Liver (tissue), 3 donors: ENCODE measurements at regions not wholly inside any gene's neighbourhood (a gene's known extent, or its start where the extent isn't known, plus 50 kb on each side); places are given as distances from the start of the nearest gene placed in this dataset.

Source experiments
- JUND ChIP-seq, 2 donors: IDR thresholded peaks; 2 replicates each; pipeline ENCODE4 v1.6.1; 2016; ENCODE audit warnings: antibody characterized with exemption in 2 of 2
- MAX ChIP-seq: IDR thresholded peaks from 2 replicates; pipeline ENCODE4 v1.6.1; 2016; ENCODE audit warnings: antibody characterized with exemption
- TF ChIP-seq, protein P1 (sequence below): fragments of 150-350 bp; IDR thresholded peaks from 2 replicates; pipeline ENCODE4 v1.5.1; 2017; ENCODE audit warnings: improper control_type of control experiment, low read depth, low read length; ENCODE audit not compliant: missing input control
- TF ChIP-seq, protein P2 (sequence below): IDR thresholded peaks from 2 replicates; pipeline ENCODE4 v1.6.1; 2016; ENCODE audit warnings: antibody characterized with exemption, mild to moderate bottlenecking
- TF ChIP-seq, protein P3 (sequence below): IDR thresholded peaks from 2 replicates; pipeline ENCODE4 v1.6.1; 2016; ENCODE audit warnings: antibody characterized with exemption
- donor health status: healthy.
- donor health status: healthy.

- TF ChIP-seq, protein P1, sequence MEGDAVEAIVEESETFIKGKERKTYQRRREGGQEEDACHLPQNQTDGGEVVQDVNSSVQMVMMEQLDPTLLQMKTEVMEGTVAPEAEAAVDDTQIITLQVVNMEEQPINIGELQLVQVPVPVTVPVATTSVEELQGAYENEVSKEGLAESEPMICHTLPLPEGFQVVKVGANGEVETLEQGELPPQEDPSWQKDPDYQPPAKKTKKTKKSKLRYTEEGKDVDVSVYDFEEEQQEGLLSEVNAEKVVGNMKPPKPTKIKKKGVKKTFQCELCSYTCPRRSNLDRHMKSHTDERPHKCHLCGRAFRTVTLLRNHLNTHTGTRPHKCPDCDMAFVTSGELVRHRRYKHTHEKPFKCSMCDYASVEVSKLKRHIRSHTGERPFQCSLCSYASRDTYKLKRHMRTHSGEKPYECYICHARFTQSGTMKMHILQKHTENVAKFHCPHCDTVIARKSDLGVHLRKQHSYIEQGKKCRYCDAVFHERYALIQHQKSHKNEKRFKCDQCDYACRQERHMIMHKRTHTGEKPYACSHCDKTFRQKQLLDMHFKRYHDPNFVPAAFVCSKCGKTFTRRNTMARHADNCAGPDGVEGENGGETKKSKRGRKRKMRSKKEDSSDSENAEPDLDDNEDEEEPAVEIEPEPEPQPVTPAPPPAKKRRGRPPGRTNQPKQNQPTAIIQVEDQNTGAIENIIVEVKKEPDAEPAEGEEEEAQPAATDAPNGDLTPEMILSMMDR, result no peak
- TF ChIP-seq MAX (no peak), JUND (IDR thresholded peaks at IDR 0.05) (no peak)
- TF ChIP-seq, protein P2, sequence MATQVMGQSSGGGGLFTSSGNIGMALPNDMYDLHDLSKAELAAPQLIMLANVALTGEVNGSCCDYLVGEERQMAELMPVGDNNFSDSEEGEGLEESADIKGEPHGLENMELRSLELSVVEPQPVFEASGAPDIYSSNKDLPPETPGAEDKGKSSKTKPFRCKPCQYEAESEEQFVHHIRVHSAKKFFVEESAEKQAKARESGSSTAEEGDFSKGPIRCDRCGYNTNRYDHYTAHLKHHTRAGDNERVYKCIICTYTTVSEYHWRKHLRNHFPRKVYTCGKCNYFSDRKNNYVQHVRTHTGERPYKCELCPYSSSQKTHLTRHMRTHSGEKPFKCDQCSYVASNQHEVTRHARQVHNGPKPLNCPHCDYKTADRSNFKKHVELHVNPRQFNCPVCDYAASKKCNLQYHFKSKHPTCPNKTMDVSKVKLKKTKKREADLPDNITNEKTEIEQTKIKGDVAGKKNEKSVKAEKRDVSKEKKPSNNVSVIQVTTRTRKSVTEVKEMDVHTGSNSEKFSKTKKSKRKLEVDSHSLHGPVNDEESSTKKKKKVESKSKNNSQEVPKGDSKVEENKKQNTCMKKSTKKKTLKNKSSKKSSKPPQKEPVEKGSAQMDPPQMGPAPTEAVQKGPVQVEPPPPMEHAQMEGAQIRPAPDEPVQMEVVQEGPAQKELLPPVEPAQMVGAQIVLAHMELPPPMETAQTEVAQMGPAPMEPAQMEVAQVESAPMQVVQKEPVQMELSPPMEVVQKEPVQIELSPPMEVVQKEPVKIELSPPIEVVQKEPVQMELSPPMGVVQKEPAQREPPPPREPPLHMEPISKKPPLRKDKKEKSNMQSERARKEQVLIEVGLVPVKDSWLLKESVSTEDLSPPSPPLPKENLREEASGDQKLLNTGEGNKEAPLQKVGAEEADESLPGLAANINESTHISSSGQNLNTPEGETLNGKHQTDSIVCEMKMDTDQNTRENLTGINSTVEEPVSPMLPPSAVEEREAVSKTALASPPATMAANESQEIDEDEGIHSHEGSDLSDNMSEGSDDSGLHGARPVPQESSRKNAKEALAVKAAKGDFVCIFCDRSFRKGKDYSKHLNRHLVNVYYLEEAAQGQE, result no peak
- TF ChIP-seq, protein P3, sequence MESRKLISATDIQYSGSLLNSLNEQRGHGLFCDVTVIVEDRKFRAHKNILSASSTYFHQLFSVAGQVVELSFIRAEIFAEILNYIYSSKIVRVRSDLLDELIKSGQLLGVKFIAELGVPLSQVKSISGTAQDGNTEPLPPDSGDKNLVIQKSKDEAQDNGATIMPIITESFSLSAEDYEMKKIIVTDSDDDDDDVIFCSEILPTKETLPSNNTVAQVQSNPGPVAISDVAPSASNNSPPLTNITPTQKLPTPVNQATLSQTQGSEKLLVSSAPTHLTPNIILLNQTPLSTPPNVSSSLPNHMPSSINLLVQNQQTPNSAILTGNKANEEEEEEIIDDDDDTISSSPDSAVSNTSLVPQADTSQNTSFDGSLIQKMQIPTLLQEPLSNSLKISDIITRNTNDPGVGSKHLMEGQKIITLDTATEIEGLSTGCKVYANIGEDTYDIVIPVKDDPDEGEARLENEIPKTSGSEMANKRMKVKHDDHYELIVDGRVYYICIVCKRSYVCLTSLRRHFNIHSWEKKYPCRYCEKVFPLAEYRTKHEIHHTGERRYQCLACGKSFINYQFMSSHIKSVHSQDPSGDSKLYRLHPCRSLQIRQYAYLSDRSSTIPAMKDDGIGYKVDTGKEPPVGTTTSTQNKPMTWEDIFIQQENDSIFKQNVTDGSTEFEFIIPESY, result no peak
Measured at GRCh38 chr5:77871946-77872345, 95.8 kb upstream of the TBCA start.
